ENCODE measurements at regions not wholly inside any gene's neighbourhood (a gene's known extent, or its start where the extent isn't known, plus 50 kb on each side); places are given as distances from the start of the nearest gene placed in this dataset.

GRCh38 chr1:112818990-112819689 is 104.0 kb upstream of the PPM1J start:
- TF ChIP-seq CTCF (IDR thresholded peaks at IDR 0.05), result no peak
- no peak for TF ChIP-seq POLR2A (IDR thresholded peaks at IDR 0.05)
